Mesenchymal stem cell (in vitro differentiated cells and primary cell): ENCODE measurements at regions not wholly inside any gene's neighbourhood (a gene's known extent, or its start where the extent isn't known, plus 50 kb on each side); places are given as distances from the start of the nearest gene placed in this dataset.

Experiments used
- DNase-seq: peaks from one replicate; pipeline ENCODE4 v3.0.0-alpha.2; 2013
- H2AFZ ChIP-seq: one replicate; pipeline ENCODE4 v1.6.1; 2013; ENCODE audit warnings: low read depth, mild to moderate bottlenecking, control low read depth, inconsistent platforms, low read length, moderate library complexity
- H2AK5ac ChIP-seq: 2 replicates; pipeline ENCODE4 v1.6.1; 2013; ENCODE audit warnings: low read length, moderate library complexity, mild to moderate bottlenecking, inconsistent platforms; ENCODE audit not compliant: severe bottlenecking
- H2BK120ac ChIP-seq: one replicate; pipeline ENCODE4 v1.6.1; 2013; ENCODE audit warnings: low read depth, mild to moderate bottlenecking, inconsistent platforms, low read length, moderate library complexity
- H2BK12ac ChIP-seq, 2 experiments: one replicate each; pipeline ENCODE4 v1.6.1; 2013; ENCODE audit warnings: inconsistent platforms in 2 of 2, low read length in 2 of 2, mild to moderate bottlenecking in 2 of 2, moderate library complexity in 2 of 2, control low read depth in 1 of 2
- H2BK15ac ChIP-seq: one replicate; pipeline ENCODE4 v1.6.1; 2013; ENCODE audit warnings: mild to moderate bottlenecking, low read depth, inconsistent platforms; ENCODE audit not compliant: poor library complexity, severe bottlenecking
- H2BK5ac ChIP-seq: 2 replicates; pipeline ENCODE4 v1.6.1; 2013; ENCODE audit warnings: low read depth, mild to moderate bottlenecking, low read length, control low read depth, inconsistent platforms; ENCODE audit not compliant: poor library complexity, severe bottlenecking
- H3K14ac ChIP-seq, 2 experiments: one replicate each; pipeline ENCODE4 v1.6.1; 2013; ENCODE audit warnings: inconsistent platforms in 2 of 2, low read length in 2 of 2, control low read depth in 1 of 2, mild to moderate bottlenecking in 1 of 2, moderate library complexity in 1 of 2
- H3K18ac ChIP-seq, 2 experiments: one replicate each; pipeline ENCODE4 v1.6.1; 2013; ENCODE audit warnings: inconsistent platforms in 2 of 2, low read length in 2 of 2, control low read depth in 1 of 2, low read depth in 1 of 2, mild to moderate bottlenecking in 1 of 2
- H3K23ac ChIP-seq, 2 experiments: one replicate each; pipeline ENCODE4 v1.6.1; 2013; ENCODE audit warnings: inconsistent platforms in 2 of 2, low read length in 2 of 2, mild to moderate bottlenecking in 2 of 2, moderate library complexity in 2 of 2, control low read depth in 1 of 2
- H3K27ac ChIP-seq: 2 replicates; pipeline ENCODE4 v1.5.1; 2013; ENCODE audit warnings: mild to moderate bottlenecking, moderate library complexity, low read length, control low read depth, inconsistent platforms; ENCODE audit not compliant: poor library complexity, severe bottlenecking
- H3K27me3 ChIP-seq, 2 experiments: 2 replicates each; pipeline versions ENCODE4 v1.6.1 to v1.7.0; 2013; ENCODE audit warnings: low read length in 2 of 2, mild to moderate bottlenecking in 2 of 2, moderate library complexity in 2 of 2, control low read depth in 1 of 2, inconsistent platforms in 1 of 2; ENCODE audit not compliant: control insufficient read depth in 1 of 2, insufficient read depth in 1 of 2
- H3K36me3 ChIP-seq, 2 experiments: 2 replicates each; pipeline versions ENCODE4 v1.6.1 to v1.7.0; 2013; ENCODE audit warnings: low read length in 2 of 2, control low read depth in 1 of 2, inconsistent platforms in 1 of 2, low read depth in 1 of 2, mild to moderate bottlenecking in 1 of 2; ENCODE audit not compliant: insufficient read depth in 2 of 2, control insufficient read depth in 1 of 2
- H3K4ac ChIP-seq, 2 experiments: one replicate each; pipeline ENCODE4 v1.6.1; 2013; ENCODE audit warnings: inconsistent platforms in 2 of 2, low read length in 2 of 2, mild to moderate bottlenecking in 2 of 2, moderate library complexity in 2 of 2, control low read depth in 1 of 2, low read depth in 1 of 2
- H3K4me1 ChIP-seq: 2 replicates; pipeline ENCODE4 v1.6.1; 2013; ENCODE audit warnings: low read depth, low read length, control low read depth; ENCODE audit not compliant: control insufficient read depth, insufficient read depth
- H3K4me2 ChIP-seq: 2 replicates; pipeline ENCODE4 v1.6.1; 2013; ENCODE audit warnings: low read length, mild to moderate bottlenecking, inconsistent platforms; ENCODE audit not compliant: poor library complexity, severe bottlenecking
- H3K4me3 ChIP-seq, 2 experiments: 2 replicates each; pipeline versions ENCODE4 v1.5.1 to v1.7.0; 2013; ENCODE audit warnings: low read length in 2 of 2, mild to moderate bottlenecking in 2 of 2, control low read depth in 1 of 2, low read depth in 1 of 2; ENCODE audit not compliant: insufficient read depth in 1 of 2
- H3K79me1 ChIP-seq: replicated peaks from 2 replicates; pipeline ENCODE4 v1.6.1; 2013; ENCODE audit warnings: mild to moderate bottlenecking, control low read depth, low read length, inconsistent platforms; ENCODE audit not compliant: poor library complexity, severe bottlenecking
- H3K9ac ChIP-seq: 2 replicates; pipeline ENCODE4 v1.7.0; 2013; ENCODE audit warnings: mild to moderate bottlenecking, low read length, moderate library complexity
- H3K9me3 ChIP-seq: 2 replicates; pipeline ENCODE4 v1.7.0; 2013; ENCODE audit warnings: mild to moderate bottlenecking, low read length; ENCODE audit not compliant: control insufficient read depth
- H4K8ac ChIP-seq: one replicate; pipeline ENCODE4 v1.6.1; 2013; ENCODE audit warnings: inconsistent platforms, mild to moderate bottlenecking, low read length, moderate library complexity
- H4K91ac ChIP-seq: one replicate; pipeline ENCODE4 v1.6.1; 2013; ENCODE audit warnings: mild to moderate bottlenecking, low read length, inconsistent platforms
- WGBS: methylation state at CpG from one replicate; pipeline ENCODE4 v1.1.7; 2013; ENCODE audit warnings: mixed read lengths; 5-methylcytosine and 5-hydroxymethylcytosine counted together

DNA sequence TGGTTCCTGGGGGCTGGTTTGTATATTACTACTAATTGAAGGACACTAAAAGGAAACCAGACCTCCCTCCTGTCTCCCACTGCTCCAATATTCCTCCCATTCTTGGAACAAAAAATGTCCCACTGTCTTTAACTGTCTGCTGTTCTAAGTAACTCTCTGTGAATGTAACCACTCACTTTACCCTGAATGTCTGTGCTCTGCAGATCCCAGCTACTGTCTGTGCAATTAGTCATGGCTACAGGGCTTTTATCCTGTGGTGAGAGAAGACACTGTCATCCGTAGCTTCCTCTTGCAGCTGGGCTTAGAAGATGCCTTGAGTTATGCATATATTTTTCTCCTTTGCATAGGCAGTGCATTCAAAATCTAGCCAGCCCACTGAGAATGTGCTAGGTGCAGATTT, 853.8 kb downstream of the CDH8 start:
- WGBS = 0% methylated on average over 1 of the region's 1 CpG
- Histone ChIP-seq H2BK12ac (no peak overlapping the region), H3K18ac (no peak overlapping the region), H2BK15ac (no peak overlapping the region), H3K27me3 (no peaks in the 10 kb centered on the region), H2BK120ac (no peak overlapping the region), H4K8ac (no peak overlapping the region), H3K27ac (no peak overlapping the region), H2AFZ (no peak overlapping the region), H3K79me1 (no peaks in the 10 kb centered on the region), H4K91ac (no peak overlapping the region), H3K4ac (no peak overlapping the region), H2BK5ac (no peak overlapping the region), H3K4me1 (no peaks in the 10 kb centered on the region), H3K4me3 (no peak overlapping the region), H3K9ac (no peak overlapping the region), H3K36me3 (no peaks in the 10 kb centered on the region), H3K23ac (no peak overlapping the region), H3K14ac (no peak overlapping the region), H3K4me2 (peak overlapping the region; percentile 9), H3K9me3 (no peaks in the 10 kb centered on the region), H2AK5ac (no peak overlapping the region)
- DNase-seq = no peak

- Histone ChIP-seq H2AFZ (no peak overlapping the region), H3K14ac (no peak overlapping the region), H4K8ac (no peak overlapping the region), H3K9me3 (no peaks in the 10 kb centered on the region), H4K91ac (no peak overlapping the region), H3K4me1 (no peaks in the 10 kb centered on the region), H3K4me3 (no peak overlapping the region), H3K27me3 (no peaks in the 10 kb centered on the region), H3K36me3 (no peaks in the 10 kb centered on the region), H3K18ac (no peak overlapping the region), H3K23ac (no peak overlapping the region), H2BK12ac (no peak overlapping the region), H2BK5ac (no peak overlapping the region), H2BK15ac (no peak overlapping the region), H3K4me2 (no peak overlapping the region), H3K27ac (no peak overlapping the region), H2BK120ac (no peak overlapping the region), H3K9ac (no peak overlapping the region), H3K79me1 (no peaks in the 10 kb centered on the region), H3K4ac (no peak overlapping the region), H2AK5ac (no peak overlapping the region)
- DNase-seq = no peak
- WGBS = 68% methylated on average over 1 of the region's 2 CpGs
Observed at GRCh38 chr16:61181982-61182381, 854.3 kb downstream of the CDH8 start.

- no peak overlapping the region for H4K91ac ChIP-seq
- H2BK120ac ChIP-seq = no peak overlapping the region
- H2AFZ ChIP-seq = no peak overlapping the region
- H3K27ac ChIP-seq = no peak overlapping the region
- no peaks in the 10 kb centered on the region for H3K4me1 ChIP-seq
- WGBS = no CpG with 5 or more reads among the region's 2 CpGs
- no peak overlapping the region for H3K4me2 ChIP-seq
- no peaks in the 10 kb centered on the region for H3K36me3 ChIP-seq
- no peak overlapping the region for H3K23ac ChIP-seq
- H3K27me3 ChIP-seq = no peaks in the 10 kb centered on the region
- no peak overlapping the region for H3K4ac ChIP-seq
- no peak overlapping the region for H3K18ac ChIP-seq
- H3K4me3 ChIP-seq = no peak overlapping the region
- no peak overlapping the region for H2AK5ac ChIP-seq
- H2BK15ac ChIP-seq = no peak overlapping the region
- H2BK5ac ChIP-seq = no peak overlapping the region
- DNase-seq = no peak
- no peak overlapping the region for H3K14ac ChIP-seq
- no peak overlapping the region for H4K8ac ChIP-seq
- H3K9me3 ChIP-seq = no peaks in the 10 kb centered on the region
- H2BK12ac ChIP-seq = no peak overlapping the region
- no peak overlapping the region for H3K9ac ChIP-seq
- no peaks in the 10 kb centered on the region for H3K79me1 ChIP-seq
Observed at GRCh38 chr16:61179561-61179960, 856.7 kb downstream of the CDH8 start.

DNA sequence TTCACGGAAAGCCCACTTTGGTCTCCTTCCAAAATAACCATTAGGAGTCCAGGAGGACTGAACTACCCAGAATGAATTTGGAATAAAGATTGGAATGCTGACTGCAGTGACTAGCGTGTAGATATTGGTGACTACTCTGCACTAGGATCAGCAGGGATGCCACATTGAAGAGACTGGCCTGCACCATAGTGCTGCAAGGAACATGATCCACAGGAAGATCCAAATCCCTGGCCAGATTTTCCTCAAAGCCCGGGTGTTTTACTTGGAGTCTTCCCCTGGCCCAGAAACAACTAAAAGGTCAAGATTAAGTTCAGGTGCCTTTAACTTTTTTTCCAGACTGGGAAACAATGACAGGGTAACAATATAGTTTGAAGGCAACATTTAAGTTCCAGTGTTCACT, 870.4 kb downstream of the CDH8 start:
- WGBS = 84% methylated on average over 2 of the region's 3 CpGs
- Histone ChIP-seq H3K36me3 (no peaks in the 10 kb centered on the region), H4K8ac (no peak overlapping the region), H3K4me2 (no peak overlapping the region), H3K18ac (no peak overlapping the region), H2AFZ (no peak overlapping the region), H2BK12ac (no peak overlapping the region), H3K9me3 (peaks cover 6% of the 10 kb centered on the region), H3K14ac (no peak overlapping the region), H3K9ac (no peak overlapping the region), H2AK5ac (no peak overlapping the region), H4K91ac (no peak overlapping the region), H2BK15ac (no peak overlapping the region), H3K4me1 (no peaks in the 10 kb centered on the region), H3K4me3 (no peak overlapping the region), H3K79me1 (no peaks in the 10 kb centered on the region), H3K23ac (no peak overlapping the region), H2BK120ac (no peak overlapping the region), H3K4ac (no peak overlapping the region), H3K27ac (no peak overlapping the region), H3K27me3 (no peaks in the 10 kb centered on the region), H2BK5ac (no peak overlapping the region)
- DNase-seq = no peak
